Caco-2 (cell line): ENCODE measurements at regions not wholly inside any gene's neighbourhood (a gene's known extent, or its start where the extent isn't known, plus 50 kb on each side); places are given as distances from the start of the nearest gene placed in this dataset.

Experiments used
- BruUV-seq: library from RNA; stranded (reverse); fragments of 400-500 nt; replicated peaks from 2 replicates; lab custom pipeline; 2021; lab: Mats Ljungman, UMichigan
- CTCF ChIA-PET: fragments of 300-600 bp; sonication (Branson Sonifier 250); formaldehyde crosslinking; loops from one replicate; lab custom pipeline; 2022; ENCODE audit warnings: antibody characterized with exemption; lab: Charles Lee
- POLR2A ChIA-PET: fragments of 300-600 bp; sonication (Branson Sonifier 250); formaldehyde crosslinking; loops from one replicate; lab custom pipeline; 2022; ENCODE audit warnings: antibody characterized with exemption; lab: Charles Lee
- DNase-seq, 2 experiments: peaks; one replicate each; pipeline versions ENCODE4 v3.0.0 to v3.0.0-alpha.2; 2020 to 2022
- H3K27me3 ChIP-seq: replicated peaks from 2 replicates; pipeline ENCODE4 v1.6.0; 2011; ENCODE audit warnings: low read length; ENCODE audit not compliant: control insufficient read depth, insufficient read depth
- H3K36me3 ChIP-seq: 2 replicates; pipeline ENCODE4 v1.5.1; 2011; ENCODE audit warnings: low read length; ENCODE audit not compliant: control insufficient read depth, insufficient read depth
- H3K4me1 ChIP-seq: fragments of 250-450 bp; sonication (Bioruptor Pico); 2 replicates; pipeline ENCODE4 v1.5.1; 2020; ENCODE audit warnings: mild to moderate bottlenecking
- H3K4me3 ChIP-seq: 2 replicates; pipeline ENCODE4 v1.5.1; 2011; ENCODE audit warnings: low read depth, mild to moderate bottlenecking, control low read depth, low read length
- H3K9me3 ChIP-seq: fragments of 250-450 bp; sonication (Bioruptor Pico); 2 replicates; pipeline ENCODE4 v1.5.1; 2020; ENCODE audit warnings: mild to moderate bottlenecking, moderate library complexity
- H3K27ac Mint-ChIP-seq: one replicate; pipeline ENCODE4 v1.8.0; 2022; ENCODE audit warnings: mixed read lengths; ENCODE audit not compliant: unreplicated experiment
- H3K27me3 Mint-ChIP-seq: one replicate; pipeline ENCODE4 v1.8.0; 2022; ENCODE audit warnings: mixed read lengths; ENCODE audit not compliant: insufficient read depth, unreplicated experiment
- H3K36me3 Mint-ChIP-seq: one replicate; pipeline ENCODE4 v1.8.0; 2022; ENCODE audit warnings: mild to moderate bottlenecking, mixed read lengths; ENCODE audit not compliant: insufficient read depth, unreplicated experiment
- H3K4me1 Mint-ChIP-seq: one replicate; pipeline ENCODE4 v1.8.0; 2022; ENCODE audit warnings: low read depth, mixed read lengths; ENCODE audit not compliant: unreplicated experiment
- H3K4me3 Mint-ChIP-seq: one replicate; pipeline ENCODE4 v1.8.0; 2022; ENCODE audit warnings: mild to moderate bottlenecking, moderate library complexity, mixed read lengths; ENCODE audit not compliant: unreplicated experiment
- H3K9me3 Mint-ChIP-seq: one replicate; pipeline ENCODE4 v1.8.0; 2022; ENCODE audit warnings: mixed read lengths; ENCODE audit not compliant: unreplicated experiment
- intact Hi-C: fragments of 100-400 bp; cut with micrococcal nuclease; formaldehyde crosslinking; loops from one replicate; pipeline ENCODE4 v1.10.0; 2022; ENCODE audit not compliant: unreplicated experiment
- TF ChIP-seq, protein P1 (sequence below), 2 experiments: fragments of 200-600 bp in 1 of 2; IDR thresholded peaks; 1 replicate in 1 of 2; 2 replicates in 1 of 2; pipeline versions ENCODE4 v1.5.1 to v1.8.0; 2011 to 2022; ENCODE audit warnings: antibody characterized with exemption in 1 of 2, control low read depth in 1 of 2, inconsistent platforms in 1 of 2, low read depth in 1 of 2, low read length in 1 of 2, mild to moderate bottlenecking in 1 of 2, moderate library complexity in 1 of 2; ENCODE audit not compliant: insufficient read depth in 1 of 2, severe bottlenecking in 1 of 2, unreplicated experiment in 1 of 2

DNA sequence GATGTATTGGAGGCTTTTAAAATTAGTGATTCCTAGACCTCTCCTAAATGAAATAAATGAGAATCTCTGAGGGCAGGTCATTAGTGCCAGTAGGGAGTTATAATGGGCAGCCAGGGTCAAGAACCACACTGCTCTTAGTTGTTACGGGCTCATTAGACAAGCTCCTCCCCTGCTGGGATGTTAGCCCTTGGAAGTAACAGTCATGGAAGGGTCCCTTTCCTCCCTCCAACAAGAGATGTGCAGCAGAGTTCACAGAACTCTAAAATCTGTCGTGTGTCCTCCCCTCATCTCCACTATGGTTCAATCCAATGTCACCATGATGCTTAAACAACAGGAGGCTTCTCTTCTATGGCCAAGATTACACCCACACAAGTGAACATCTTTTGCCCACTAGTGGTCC, 419.5 kb downstream of the INSC start:
- Histone ChIP-seq H3K4me3 (no peak overlapping the region), H3K36me3 (no peaks in the 10 kb centered on the region), H3K9me3 (no peaks in the 10 kb centered on the region), H3K4me1 (no peaks in the 10 kb centered on the region), H3K27me3 (no peaks in the 10 kb centered on the region)
- no peak overlapping the region for H3K27ac Mint-ChIP-seq
- peaks cover 2% of the 10 kb centered on the region for H3K27me3 Mint-ChIP-seq
- intact Hi-C loops = no loop called here
- H3K36me3 Mint-ChIP-seq = no peaks in the 10 kb centered on the region
- H3K9me3 Mint-ChIP-seq = peaks cover 2% of the 10 kb centered on the region
- no peaks in the 10 kb centered on the region for H3K4me1 Mint-ChIP-seq
- POLR2A ChIA-PET = no interaction called here
- BruUV-seq = no TSS peak
- DNase-seq = no peak
- H3K4me3 Mint-ChIP-seq = no peak overlapping the region
- CTCF ChIA-PET = no interaction called here
- TF ChIP-seq, protein P1, sequence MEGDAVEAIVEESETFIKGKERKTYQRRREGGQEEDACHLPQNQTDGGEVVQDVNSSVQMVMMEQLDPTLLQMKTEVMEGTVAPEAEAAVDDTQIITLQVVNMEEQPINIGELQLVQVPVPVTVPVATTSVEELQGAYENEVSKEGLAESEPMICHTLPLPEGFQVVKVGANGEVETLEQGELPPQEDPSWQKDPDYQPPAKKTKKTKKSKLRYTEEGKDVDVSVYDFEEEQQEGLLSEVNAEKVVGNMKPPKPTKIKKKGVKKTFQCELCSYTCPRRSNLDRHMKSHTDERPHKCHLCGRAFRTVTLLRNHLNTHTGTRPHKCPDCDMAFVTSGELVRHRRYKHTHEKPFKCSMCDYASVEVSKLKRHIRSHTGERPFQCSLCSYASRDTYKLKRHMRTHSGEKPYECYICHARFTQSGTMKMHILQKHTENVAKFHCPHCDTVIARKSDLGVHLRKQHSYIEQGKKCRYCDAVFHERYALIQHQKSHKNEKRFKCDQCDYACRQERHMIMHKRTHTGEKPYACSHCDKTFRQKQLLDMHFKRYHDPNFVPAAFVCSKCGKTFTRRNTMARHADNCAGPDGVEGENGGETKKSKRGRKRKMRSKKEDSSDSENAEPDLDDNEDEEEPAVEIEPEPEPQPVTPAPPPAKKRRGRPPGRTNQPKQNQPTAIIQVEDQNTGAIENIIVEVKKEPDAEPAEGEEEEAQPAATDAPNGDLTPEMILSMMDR (IDR thresholded peaks at IDR 0.05; ENCODE audit: insufficient read depth in 1 of 2, low read depth in 1 of 2, low read length in 1 of 2, severe bottlenecking in 1 of 2, unreplicated experiment in 1 of 2) = no peak

DNA sequence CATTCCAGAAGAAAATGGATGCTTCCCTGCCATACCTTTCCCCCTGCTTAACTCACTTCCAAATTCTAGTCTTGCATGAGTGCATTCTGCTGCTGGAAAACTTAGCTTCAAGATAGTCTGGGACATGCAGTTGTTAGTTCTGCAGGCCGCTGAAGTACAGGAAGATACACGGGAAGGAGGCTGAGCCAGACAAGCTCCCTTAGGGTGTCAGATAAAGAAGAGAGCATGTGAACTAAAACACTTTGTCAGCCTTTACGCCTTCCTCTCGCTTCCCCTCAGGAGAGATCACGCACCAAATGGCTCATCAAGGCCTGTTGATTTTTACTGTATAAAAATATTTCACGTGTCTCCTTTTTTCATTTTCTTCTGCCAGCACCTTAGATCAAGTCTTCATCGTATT, 420.7 kb downstream of the INSC start:
- intact Hi-C loops = no loop called here
- ChIA-PET CTCF (no interaction called here), POLR2A (no interaction called here)
- H3K4me1 ChIP-seq = no peaks in the 10 kb centered on the region
- Mint-ChIP-seq H3K9me3 (no peaks in the 10 kb centered on the region), H3K36me3 (no peaks in the 10 kb centered on the region), H3K27ac (no peak overlapping the region), H3K4me3 (no peak overlapping the region), H3K4me1 (no peaks in the 10 kb centered on the region), H3K27me3 (no peaks in the 10 kb centered on the region)
- no peaks in the 10 kb centered on the region for H3K27me3 ChIP-seq
- H3K36me3 ChIP-seq = no peaks in the 10 kb centered on the region
- TF ChIP-seq, protein P1 (IDR thresholded peaks at IDR 0.05; ENCODE audit: insufficient read depth in 1 of 2, low read depth in 1 of 2, low read length in 1 of 2, severe bottlenecking in 1 of 2, unreplicated experiment in 1 of 2) = no peak
- BruUV-seq = no TSS peak
- H3K4me3 ChIP-seq = no peak overlapping the region
- DNase-seq = no peak
- no peaks in the 10 kb centered on the region for H3K9me3 ChIP-seq

DNA sequence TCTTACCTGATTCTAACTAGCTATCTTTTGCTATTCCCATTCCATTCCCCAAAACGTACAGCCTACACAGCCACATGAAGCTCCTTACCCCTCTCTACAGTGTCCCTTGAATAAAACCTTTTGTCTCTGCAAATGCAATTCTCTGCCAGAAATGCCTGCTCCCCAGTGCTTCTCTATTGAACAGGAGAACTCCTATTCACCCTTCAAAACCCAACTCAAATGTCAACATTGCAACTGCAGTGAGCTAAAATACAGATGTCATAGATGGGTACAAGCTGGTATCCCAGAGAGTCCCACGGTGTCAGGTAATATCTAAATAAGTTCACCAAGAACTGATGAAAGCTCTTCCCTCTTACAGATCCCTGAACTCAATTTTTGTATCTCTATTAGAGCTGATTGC, 421.7 kb downstream of the INSC start:
- Mint-ChIP-seq H3K36me3 (no peaks in the 10 kb centered on the region), H3K4me1 (no peaks in the 10 kb centered on the region), H3K4me3 (no peak overlapping the region), H3K27ac (no peak overlapping the region), H3K9me3 (no peaks in the 10 kb centered on the region), H3K27me3 (no peaks in the 10 kb centered on the region)
- Histone ChIP-seq H3K36me3 (no peaks in the 10 kb centered on the region), H3K27me3 (no peaks in the 10 kb centered on the region), H3K9me3 (no peaks in the 10 kb centered on the region), H3K4me3 (no peak overlapping the region), H3K4me1 (no peaks in the 10 kb centered on the region)
- intact Hi-C loops = no loop called here
- DNase-seq = no peak
- TF ChIP-seq, protein P1 (IDR thresholded peaks at IDR 0.05; ENCODE audit: insufficient read depth in 1 of 2, low read depth in 1 of 2, low read length in 1 of 2, severe bottlenecking in 1 of 2, unreplicated experiment in 1 of 2) = no peak
- ChIA-PET POLR2A (no interaction called here), CTCF (no interaction called here)
- BruUV-seq = no TSS peak
